IMR-90 (cell line): ENCODE measurements at regions not wholly inside any gene's neighbourhood (a gene's known extent, or its start where the extent isn't known, plus 50 kb on each side); places are given as distances from the start of the nearest gene placed in this dataset.
"Not testable (repeated sequence)": the region's sequence is repeated elsewhere in the genome, so short reads cannot be mapped to it uniquely, and the experiment has no call there.

Experiments used
- ATAC-seq: fragments of 200-7000 bp; cut with Tn5 transposase; 2 replicates; pipeline ENCODE4 v1.9.1; 2020; ENCODE audit warnings: low read depth, mild to moderate bottlenecking, moderate library complexity
- BruUV-seq: library from RNA; stranded (reverse); fragments of 400-500 nt; replicated peaks from 2 replicates; lab custom pipeline; 2021; lab: Mats Ljungman, UMichigan
- CTCF ChIA-PET: fragments of 300-600 bp; formaldehyde crosslinking; extraction: SDS; loops from one replicate; lab custom pipeline; 2021; ENCODE audit warnings: antibody characterized with exemption; lab: Yijun Ruan, JAX
- POLR2A ChIA-PET: fragments of 300-600 bp; sonication (Branson Sonifier 250); formaldehyde crosslinking; loops from one replicate; lab custom pipeline; 2022; ENCODE audit warnings: antibody characterized with exemption; ENCODE audit not compliant: unreplicated experiment; lab: Charles Lee
- DNase-seq: peaks from one replicate; pipeline ENCODE4 v3.0.0; 2013
- H2AFZ ChIP-seq: replicated peaks from 2 replicates; pipeline ENCODE3; 2013; ENCODE audit warnings: low read length, mild to moderate bottlenecking; ENCODE audit not compliant: poor library complexity
- H2AK5ac ChIP-seq: 2 replicates; pipeline ENCODE4 v1.6.1; 2013; ENCODE audit warnings: low read depth, low read length, inconsistent platforms
- H2AK9ac ChIP-seq: replicated peaks from 2 replicates; pipeline ENCODE3; 2013; ENCODE audit warnings: mild to moderate bottlenecking, low read depth, low read length, moderate library complexity; ENCODE audit not compliant: poor library complexity
- H2BK120ac ChIP-seq: 2 replicates; pipeline ENCODE4 v1.6.1; 2013; ENCODE audit warnings: low read depth, low read length, inconsistent platforms
- H2BK15ac ChIP-seq: 3 replicates; pipeline ENCODE4 v1.6.1; 2013; ENCODE audit warnings: low read depth, low read length, inconsistent platforms
- H2BK20ac ChIP-seq: 2 replicates; pipeline ENCODE4 v1.6.1; 2013; ENCODE audit warnings: low read depth, mild to moderate bottlenecking, inconsistent platforms, low read length, moderate library complexity
- H2BK5ac ChIP-seq: 2 replicates; pipeline ENCODE4 v1.6.1; 2013; ENCODE audit warnings: mild to moderate bottlenecking, low read depth, low read length, inconsistent platforms; ENCODE audit not compliant: poor library complexity, severe bottlenecking
- H3K14ac ChIP-seq: replicated peaks from 2 replicates; pipeline ENCODE4 v1.6.1; 2013; ENCODE audit warnings: low read depth, low read length, inconsistent platforms
- H3K18ac ChIP-seq: 2 replicates; pipeline ENCODE4 v1.6.1; 2013; ENCODE audit warnings: low read depth, low read length, control low read depth
- H3K23ac ChIP-seq: 2 replicates; pipeline ENCODE4 v1.6.1; 2013; ENCODE audit warnings: low read depth, low read length, inconsistent platforms
- H3K27ac ChIP-seq: 2 replicates; pipeline ENCODE4 v1.5.1; 2013; ENCODE audit warnings: mild to moderate bottlenecking, control low read depth, low read length; ENCODE audit not compliant: insufficient read depth
- H3K27me3 ChIP-seq: 2 replicates; pipeline ENCODE4 v1.6.1; 2013; ENCODE audit warnings: low read length; ENCODE audit not compliant: control insufficient read depth, insufficient read depth
- H3K36me3 ChIP-seq: 2 replicates; pipeline ENCODE4 v1.6.1; 2013; ENCODE audit warnings: low read length, mixed read lengths; ENCODE audit not compliant: control insufficient read depth, insufficient read depth
- H3K4ac ChIP-seq: 2 replicates; pipeline ENCODE4 v1.6.1; 2013; ENCODE audit warnings: low read depth, low read length, inconsistent platforms
- H3K4me1 ChIP-seq: 2 replicates; pipeline ENCODE4 v1.6.1; 2013; ENCODE audit warnings: low read length, mixed read lengths; ENCODE audit not compliant: control insufficient read depth, insufficient read depth
- H3K4me2 ChIP-seq: 2 replicates; pipeline ENCODE4 v1.6.1; 2013; ENCODE audit warnings: low read depth, mild to moderate bottlenecking, control low read depth, low read length, moderate library complexity
- H3K4me3 ChIP-seq: 2 replicates; pipeline ENCODE4 v1.5.1; 2013; ENCODE audit warnings: low read depth, mild to moderate bottlenecking, control low read depth, low read length, moderate library complexity; ENCODE audit not compliant: insufficient read depth
- H3K56ac ChIP-seq: 2 replicates; pipeline ENCODE4 v1.6.1; 2013; ENCODE audit warnings: low read length, inconsistent platforms; ENCODE audit not compliant: insufficient read depth; ENCODE audit errors: extremely low read depth
- H3K79me1 ChIP-seq, 2 experiments: 2 replicates each; pipeline ENCODE4 v1.6.1; 2013; ENCODE audit warnings: low read length in 2 of 2, inconsistent platforms in 1 of 2, low read depth in 1 of 2
- H3K9ac ChIP-seq: 2 replicates; pipeline ENCODE4 v1.6.1; 2013; ENCODE audit warnings: low read depth, low read length, control low read depth
- H3K9me1 ChIP-seq: 2 replicates; pipeline ENCODE4 v1.6.1; 2013; ENCODE audit warnings: low read length, inconsistent platforms; ENCODE audit not compliant: insufficient read depth
- H3K9me3 ChIP-seq: 2 replicates; pipeline ENCODE4 v1.6.1; 2013; ENCODE audit warnings: low read length; ENCODE audit not compliant: control insufficient read depth, insufficient read depth
- H4K20me1 ChIP-seq: 2 replicates; pipeline ENCODE4 v1.6.1; 2013; ENCODE audit warnings: low read length, inconsistent platforms; ENCODE audit not compliant: insufficient read depth
- H4K5ac ChIP-seq: 2 replicates; pipeline ENCODE4 v1.6.1; 2013; ENCODE audit warnings: mild to moderate bottlenecking, low read depth, low read length, control low read depth
- H4K8ac ChIP-seq, 2 experiments: 2 replicates each; pipeline ENCODE4 v1.6.1; 2013; ENCODE audit warnings: low read depth in 2 of 2, low read length in 2 of 2, control low read depth in 1 of 2, inconsistent platforms in 1 of 2
- H4K91ac ChIP-seq: 2 replicates; pipeline ENCODE4 v1.6.1; 2013; ENCODE audit warnings: low read depth, low read length, inconsistent platforms; ENCODE audit not compliant: insufficient read depth
- WGBS, 2 experiments: methylation state at CpG; one replicate each; pipeline versions ENCODE4 v1.1.5 to v1.1.7; 2013; ENCODE audit warnings: missing lambda C conversion rate in 2 of 2; ENCODE audit not compliant: insufficient read length in 1 of 2; ENCODE audit errors: extremely low coverage in 2 of 2; 5-methylcytosine and 5-hydroxymethylcytosine counted together
- dilution Hi-C: fragments of 300-500 bp; cut with HindIII; formaldehyde crosslinking; loops from one replicate; pipeline ENCODE4 v1.14.3; 2018; ENCODE audit warnings: low sequenced_read_pairs; ENCODE audit not compliant: unreplicated experiment
- in situ Hi-C: fragments of 300-500 bp; cut with MboI; formaldehyde crosslinking; loops from 3 replicates; pipeline ENCODE4 v1.14.3; 2019; ENCODE audit warnings: low sequenced_read_pairs, inconsistent platforms, mixed read lengths
- intact Hi-C: fragments of 100-400 bp; cut with micrococcal nuclease; formaldehyde crosslinking; loops from 2 replicates; pipeline ENCODE4 v1.10.0; 2022

DNA sequence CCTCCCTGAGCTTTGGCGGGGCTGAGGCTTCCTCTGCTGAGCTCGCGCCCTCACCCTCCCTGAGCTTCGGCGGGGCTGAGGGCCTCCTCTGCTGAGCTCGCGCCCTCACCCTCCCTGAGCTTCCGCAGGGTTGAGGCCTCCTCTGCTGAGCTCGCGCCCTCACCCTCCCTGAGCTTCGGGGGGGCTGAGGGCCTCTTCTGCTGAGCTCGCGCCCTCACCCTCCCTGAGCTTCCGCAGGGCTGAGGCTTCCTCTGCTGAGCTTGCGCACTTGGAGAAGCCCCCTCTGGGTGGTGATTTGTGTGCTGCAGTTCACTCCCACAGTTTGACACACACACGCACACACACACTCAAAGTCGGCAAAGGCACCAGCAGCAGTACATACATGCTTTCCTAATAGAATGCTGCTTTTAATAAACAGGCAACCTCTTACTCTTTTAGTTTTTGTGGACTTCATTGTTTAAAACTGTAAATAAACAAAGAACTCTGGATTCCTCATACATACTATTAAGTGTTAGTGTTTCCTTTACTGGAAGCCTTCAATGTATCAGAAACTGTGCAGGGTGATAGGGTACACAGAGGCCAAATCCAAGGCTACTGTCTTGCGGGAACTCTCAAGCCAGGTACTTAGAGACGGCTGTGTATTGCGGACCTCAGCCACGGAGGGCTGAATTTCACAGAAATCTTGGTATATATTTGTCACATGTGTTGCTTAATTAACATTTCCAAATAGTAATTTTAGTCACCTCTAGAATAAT, 752.8 kb upstream of the TPTE start:
- H3K4me2 ChIP-seq, BruUV-seq, dilution Hi-C loops, ATAC-seq, H2AK5ac ChIP-seq, H2AFZ ChIP-seq, H2BK20ac ChIP-seq, H3K36me3 ChIP-seq, H3K4me3 ChIP-seq, H2BK120ac ChIP-seq, intact Hi-C loops, in situ Hi-C loops, H4K5ac ChIP-seq, H3K79me1 ChIP-seq, CTCF ChIA-PET, H3K9me1 ChIP-seq, H3K4ac ChIP-seq, H4K8ac ChIP-seq, POLR2A ChIA-PET, H3K27me3 ChIP-seq, H3K27ac ChIP-seq, H4K91ac ChIP-seq, H3K14ac ChIP-seq, DNase-seq, H4K20me1 ChIP-seq, H3K4me1 ChIP-seq, H3K9ac ChIP-seq, H2BK5ac ChIP-seq, H3K23ac ChIP-seq, H3K56ac ChIP-seq, H2AK9ac ChIP-seq, H3K18ac ChIP-seq, H2BK15ac ChIP-seq: not testable (repeated sequence)
- 70% methylated on average over 15 of the region's 21 CpGs; no CpG with 5 or more reads in 1 of the 2 experiments for WGBS, 2 experiments
- H3K9me3 ChIP-seq: peaks cover 50% of the 10 kb centered on the region

DNA sequence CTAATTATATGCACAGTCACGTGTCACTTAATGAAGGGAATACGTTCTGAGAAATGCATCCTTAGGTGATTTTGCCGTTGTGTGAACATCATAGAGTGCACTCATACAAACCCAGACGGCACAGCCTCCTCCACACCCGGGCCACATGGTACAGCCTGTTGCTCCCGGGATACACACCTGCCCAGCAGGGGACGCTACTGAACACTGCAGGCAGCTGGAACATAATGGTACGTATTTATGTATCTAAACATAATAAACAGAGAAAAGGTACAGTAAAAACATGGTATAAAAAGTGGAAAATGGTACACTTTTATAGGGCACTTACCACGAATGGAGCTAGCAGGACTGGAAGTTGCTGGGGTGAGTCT, 752.3 kb upstream of the TPTE start:
- H3K4me3 ChIP-seq, H3K4me1 ChIP-seq, H3K4ac ChIP-seq, H3K18ac ChIP-seq, H3K9ac ChIP-seq, H3K14ac ChIP-seq, H3K4me2 ChIP-seq, H4K8ac ChIP-seq, H3K56ac ChIP-seq, CTCF ChIA-PET, ATAC-seq, in situ Hi-C loops, H3K23ac ChIP-seq, H2BK15ac ChIP-seq, H4K20me1 ChIP-seq, BruUV-seq, POLR2A ChIA-PET, H2BK20ac ChIP-seq, H3K79me1 ChIP-seq, H3K9me1 ChIP-seq, H3K27me3 ChIP-seq, H3K36me3 ChIP-seq, DNase-seq, H4K5ac ChIP-seq, H4K91ac ChIP-seq, H2AK5ac ChIP-seq, H2BK120ac ChIP-seq, H2AFZ ChIP-seq, dilution Hi-C loops, H3K27ac ChIP-seq, H2BK5ac ChIP-seq, intact Hi-C loops, H2AK9ac ChIP-seq: not testable (repeated sequence)
- 80% methylated on average over 1 of the region's 9 CpGs; no CpG with 5 or more reads in 1 of the 2 experiments for WGBS, 2 experiments
- peaks cover 47% of the 10 kb centered on the region for H3K9me3 ChIP-seq
